ENCODE measurements at regions not wholly inside any gene's neighbourhood (a gene's known extent, or its start where the extent isn't known, plus 50 kb on each side); places are given as distances from the start of the nearest gene placed in this dataset.

DNA sequence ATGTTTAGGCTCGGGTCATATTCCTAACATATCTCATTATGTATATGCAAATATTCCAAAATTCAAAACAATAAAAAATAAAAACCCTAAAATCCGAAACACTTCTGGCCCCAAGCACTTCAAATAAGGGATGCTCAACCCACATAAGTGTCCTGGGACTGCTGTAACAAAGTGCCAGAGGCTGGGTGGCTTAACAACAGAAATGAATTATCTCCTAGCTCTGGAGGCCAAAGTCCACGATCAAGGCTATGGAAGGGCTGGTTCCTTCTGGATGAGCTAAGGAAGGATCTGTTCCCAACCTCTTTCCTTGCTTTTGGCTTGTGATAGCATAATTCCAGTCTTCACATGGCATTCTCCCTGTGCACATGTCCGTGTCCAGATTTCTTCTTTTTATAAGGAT, 181.6 kb upstream of the NFE2L3 start:
- TF ChIP-seq, protein P1, sequence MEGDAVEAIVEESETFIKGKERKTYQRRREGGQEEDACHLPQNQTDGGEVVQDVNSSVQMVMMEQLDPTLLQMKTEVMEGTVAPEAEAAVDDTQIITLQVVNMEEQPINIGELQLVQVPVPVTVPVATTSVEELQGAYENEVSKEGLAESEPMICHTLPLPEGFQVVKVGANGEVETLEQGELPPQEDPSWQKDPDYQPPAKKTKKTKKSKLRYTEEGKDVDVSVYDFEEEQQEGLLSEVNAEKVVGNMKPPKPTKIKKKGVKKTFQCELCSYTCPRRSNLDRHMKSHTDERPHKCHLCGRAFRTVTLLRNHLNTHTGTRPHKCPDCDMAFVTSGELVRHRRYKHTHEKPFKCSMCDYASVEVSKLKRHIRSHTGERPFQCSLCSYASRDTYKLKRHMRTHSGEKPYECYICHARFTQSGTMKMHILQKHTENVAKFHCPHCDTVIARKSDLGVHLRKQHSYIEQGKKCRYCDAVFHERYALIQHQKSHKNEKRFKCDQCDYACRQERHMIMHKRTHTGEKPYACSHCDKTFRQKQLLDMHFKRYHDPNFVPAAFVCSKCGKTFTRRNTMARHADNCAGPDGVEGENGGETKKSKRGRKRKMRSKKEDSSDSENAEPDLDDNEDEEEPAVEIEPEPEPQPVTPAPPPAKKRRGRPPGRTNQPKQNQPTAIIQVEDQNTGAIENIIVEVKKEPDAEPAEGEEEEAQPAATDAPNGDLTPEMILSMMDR (conservative IDR thresholded peaks at IDR 0.05 in 1 of 2, IDR thresholded peaks at IDR 0.05 in 1 of 2; ENCODE audit: low read depth in 1 of 2, low read length in 2 of 2) = no peak
- no peak for TF ChIP-seq EZH2 (IDR thresholded peaks at IDR 0.05; ENCODE audit: low read length, missing control alignments)
